ENCODE measurements at regions not wholly inside any gene's neighbourhood (a gene's known extent, or its start where the extent isn't known, plus 50 kb on each side); places are given as distances from the start of the nearest gene placed in this dataset.
"Not testable (repeated sequence)": the region's sequence is repeated elsewhere in the genome, so short reads cannot be mapped to it uniquely, and the experiment has no call there.

DNA sequence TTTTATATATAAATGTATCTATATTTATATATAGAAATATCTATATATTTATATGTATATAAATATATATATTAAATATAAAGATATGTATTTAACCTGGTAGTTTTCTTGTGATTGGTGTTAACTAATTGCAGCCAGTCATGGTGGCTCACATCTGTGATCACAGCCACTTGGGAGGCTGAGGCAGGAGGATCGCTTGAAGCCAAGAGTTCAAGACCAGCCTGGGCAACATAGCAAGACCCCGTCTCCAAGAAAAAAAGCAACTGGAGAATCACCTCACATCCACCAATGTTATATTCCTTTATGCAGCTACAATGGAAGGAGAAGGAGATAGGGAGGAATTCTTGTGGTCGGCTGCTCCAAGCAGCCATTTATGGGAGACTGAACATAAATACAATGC is 224.9 kb downstream of the BAMBI start:
- DNase-seq, result no peak

- no peak for DNase-seq
These were observed 225.7 kb downstream of the BAMBI start for GRCh38 chr10:28903063-28903462.

DNA sequence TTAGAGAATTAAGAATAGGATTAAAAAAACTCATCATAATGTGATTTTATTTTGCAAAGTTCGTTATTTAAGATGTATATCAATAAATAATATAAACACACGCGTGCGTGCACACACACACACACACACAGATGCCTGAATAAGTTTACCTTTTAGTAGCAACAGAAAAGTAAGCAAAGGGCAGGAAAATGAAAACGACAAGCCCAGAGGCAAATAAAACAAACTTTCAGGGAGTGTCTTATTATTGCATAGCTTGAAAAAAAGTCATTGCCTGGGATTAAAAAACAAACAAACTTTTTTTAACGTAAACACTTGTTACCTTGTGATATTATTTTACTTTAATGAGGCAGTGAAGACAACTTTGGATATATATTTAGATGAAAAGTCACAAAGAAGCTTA is 226.4 kb downstream of the BAMBI start:
- no peak for DNase-seq

DNA sequence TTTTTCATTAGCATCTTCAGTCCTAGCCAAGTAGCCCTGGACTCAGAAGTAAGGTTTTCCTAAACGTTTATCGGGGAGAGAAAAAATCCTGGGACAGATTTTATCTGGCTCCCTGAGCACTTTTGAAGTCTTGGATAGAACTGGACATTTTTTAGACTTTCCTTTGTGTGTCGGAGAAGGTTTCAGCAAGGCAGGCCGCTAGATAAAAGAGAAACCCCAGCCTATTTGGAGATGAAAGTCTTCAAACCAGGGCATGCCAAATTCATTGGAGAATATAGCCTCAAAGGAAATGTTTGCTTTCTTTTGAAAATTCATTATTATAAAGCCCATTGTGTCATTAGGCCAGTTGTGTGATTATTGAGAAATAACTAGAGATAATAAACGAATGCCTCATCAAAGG is 228.1 kb downstream of the BAMBI start:
- no peak for DNase-seq

DNA sequence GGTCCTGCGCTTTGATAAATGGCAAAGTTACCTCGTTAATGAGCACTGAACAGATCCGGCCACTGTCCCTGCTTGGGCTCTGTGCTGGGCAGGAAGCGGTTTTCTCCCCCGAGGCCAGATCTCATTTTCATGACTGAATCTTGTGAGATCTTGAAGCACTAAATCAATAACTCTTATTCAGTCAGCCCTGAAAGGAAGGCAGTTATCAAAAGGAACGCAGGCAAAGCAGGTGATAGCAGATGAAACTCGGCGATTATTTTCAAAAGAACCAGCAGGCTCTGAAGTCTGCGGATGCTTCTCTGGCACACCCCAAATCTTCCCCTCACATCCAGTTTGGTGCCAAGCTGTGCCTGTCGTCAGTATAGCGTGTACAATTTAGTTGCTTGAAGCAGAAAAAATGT is 228.7 kb downstream of the BAMBI start:
- no peak for DNase-seq

DNA sequence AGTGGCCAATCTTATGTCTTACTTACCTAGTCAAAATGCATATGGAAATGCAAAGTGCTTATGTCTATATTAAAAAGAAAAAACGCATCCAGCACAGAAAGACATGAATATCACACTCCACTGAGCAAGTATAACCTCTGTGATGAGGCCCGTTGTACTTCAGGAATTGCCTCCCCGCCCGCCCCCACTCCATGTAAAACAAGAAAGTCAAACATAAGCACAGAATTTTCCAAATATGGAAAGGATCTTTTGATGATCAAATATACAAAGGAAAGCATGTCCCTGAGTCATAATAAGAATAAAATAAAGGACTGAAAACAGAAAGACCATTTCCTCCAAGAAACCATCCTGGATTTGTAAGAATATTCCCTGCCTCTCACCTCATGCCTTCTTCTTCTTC is 229.1 kb downstream of the BAMBI start:
- DNase-seq, result no peak

DNA sequence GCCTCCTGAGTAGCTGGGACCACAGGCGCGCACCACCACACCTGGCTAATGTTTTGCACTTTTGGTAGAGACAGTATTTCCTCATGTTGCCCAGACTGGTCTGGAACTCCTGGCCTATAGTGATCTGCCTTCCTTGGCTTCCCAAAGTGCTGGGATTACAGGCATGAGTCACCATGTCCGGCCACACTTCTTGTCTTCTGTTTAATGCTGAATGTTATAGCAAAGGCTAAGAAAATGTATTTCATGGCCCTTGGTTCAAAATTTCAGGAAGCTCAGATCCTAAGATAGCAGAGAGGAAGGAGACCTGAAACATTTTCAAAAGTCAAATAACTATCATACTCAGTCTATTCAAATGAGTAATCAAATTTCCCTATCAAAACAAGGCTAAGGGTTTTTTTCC is 229.6 kb downstream of the BAMBI start:
- DNase-seq, result no peak

GRCh38 chr10:28909875-28910274 is 232.6 kb downstream of the BAMBI start:
- DNase-seq, result no peak

GRCh38 chr10:28910956-28911355 is 233.6 kb downstream of the BAMBI start:
- no peak for DNase-seq

DNA sequence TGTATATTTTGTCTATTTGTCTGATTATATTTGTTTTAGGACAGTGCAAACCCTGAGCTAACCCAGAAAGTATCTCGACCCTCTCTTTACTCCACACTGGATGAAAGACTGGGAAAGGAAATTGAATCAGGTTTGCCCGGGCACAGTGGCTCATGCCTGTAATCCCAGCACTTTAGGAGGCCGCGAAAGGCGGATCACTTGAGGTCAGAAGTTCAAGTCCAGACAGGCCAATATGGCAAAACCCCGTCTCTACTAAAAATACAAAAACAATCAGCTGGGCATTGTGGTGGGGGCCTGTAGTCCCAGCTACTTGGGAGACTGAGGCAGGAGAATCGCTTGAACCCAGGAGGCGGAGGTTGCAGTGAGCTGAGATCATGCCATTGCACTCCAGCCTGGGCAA is 234.2 kb downstream of the BAMBI start:
- not testable (repeated sequence) for DNase-seq

DNA sequence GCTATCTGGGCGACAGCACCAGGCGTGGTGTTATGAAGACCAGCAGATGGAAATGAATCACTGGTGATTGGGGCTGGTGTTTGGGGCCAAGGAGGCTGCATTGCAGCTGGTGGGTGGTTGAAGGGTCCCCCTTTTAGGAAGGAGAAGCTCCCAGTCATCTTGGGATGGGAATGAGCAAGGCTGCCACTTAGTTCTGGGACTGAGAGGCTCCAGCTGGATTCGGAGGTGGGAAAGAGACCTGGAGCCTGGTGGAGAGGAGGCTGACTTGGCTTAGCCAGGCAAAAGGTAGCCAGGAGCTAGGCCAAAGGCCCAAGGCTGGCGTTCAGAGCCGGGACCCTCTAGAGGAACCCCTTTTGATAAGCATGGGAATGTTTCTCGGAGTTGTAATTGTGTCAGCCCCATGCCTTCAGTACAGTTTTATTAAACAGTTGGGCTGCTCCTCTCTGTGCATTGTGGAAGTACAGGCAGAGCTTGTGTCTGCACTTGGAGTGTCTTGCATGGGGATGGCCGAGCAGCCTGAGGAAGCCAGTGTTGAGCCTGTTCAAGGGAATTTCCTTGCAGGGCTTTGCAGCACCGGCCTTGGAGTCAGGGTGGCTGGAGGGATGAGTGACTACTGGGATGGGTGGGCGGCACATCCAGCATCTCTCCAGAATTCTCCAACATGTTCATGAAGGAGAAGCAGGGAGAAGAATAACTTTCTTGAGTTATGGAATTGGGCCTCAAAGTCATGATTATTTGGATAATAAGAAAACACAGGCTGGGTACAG is 234.9 kb downstream of the BAMBI start:
- no peak for DNase-seq

GRCh38 chr10:28913436-28914237 is 236.3 kb downstream of the BAMBI start:
- no peak for DNase-seq

GRCh38 chr10:28914701-28915100 is 237.4 kb downstream of the BAMBI start:
- DNase-seq, result no peak

DNA sequence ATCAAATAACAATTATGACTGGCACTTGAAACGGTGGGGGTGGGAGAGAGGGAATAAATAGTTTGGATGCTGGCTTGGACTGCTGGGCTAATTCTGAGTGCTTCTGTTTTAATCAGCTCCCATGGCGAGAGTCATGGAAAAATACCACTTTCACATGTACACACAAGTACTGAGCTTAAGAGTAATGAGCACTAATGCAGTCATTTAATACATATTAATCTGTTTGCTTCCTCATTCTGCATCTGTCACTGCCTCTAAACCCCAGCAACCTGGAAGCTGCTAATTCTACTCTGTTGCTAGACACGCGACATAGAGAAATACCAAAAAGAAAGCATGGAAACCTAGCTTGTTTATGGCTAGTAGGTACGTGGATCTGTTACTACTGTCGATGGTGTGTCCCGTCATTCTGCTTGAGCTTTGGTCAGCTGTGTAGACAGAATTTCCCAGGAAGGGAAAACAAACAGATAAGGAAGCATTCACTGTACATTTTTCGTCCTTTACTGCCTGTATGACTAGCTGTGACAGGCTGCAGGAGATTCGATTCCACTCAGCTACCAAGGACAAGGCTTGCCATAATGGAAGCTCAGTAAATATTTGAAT is 238.8 kb downstream of the BAMBI start:
- no peak for DNase-seq

- no peak for DNase-seq
These were observed 242.8 kb downstream of the BAMBI start for GRCh38 chr10:28920091-28920490.

GRCh38 chr10:28922127-28922526 is 244.8 kb downstream of the BAMBI start:
- no peak for DNase-seq

DNA sequence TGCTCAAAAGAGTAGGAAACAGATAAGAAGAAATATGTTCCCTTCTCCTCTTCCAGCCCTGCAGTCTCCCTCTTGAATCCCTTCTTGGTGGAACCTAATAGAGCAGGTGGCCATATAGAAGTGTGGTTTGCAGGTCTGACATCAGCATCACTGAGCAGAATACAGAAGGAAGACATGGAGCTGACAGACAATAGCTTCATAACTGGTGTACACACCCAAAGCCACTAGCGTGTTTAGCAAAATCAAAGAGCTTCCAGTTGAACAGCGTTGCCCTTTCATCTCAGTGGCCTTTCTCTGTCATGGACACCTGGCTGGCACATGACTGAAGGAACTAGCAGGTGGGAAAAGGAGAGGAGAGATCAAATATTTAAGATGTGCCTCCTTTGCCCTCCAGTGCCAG is 245.5 kb downstream of the BAMBI start:
- DNase-seq, result no peak

DNA sequence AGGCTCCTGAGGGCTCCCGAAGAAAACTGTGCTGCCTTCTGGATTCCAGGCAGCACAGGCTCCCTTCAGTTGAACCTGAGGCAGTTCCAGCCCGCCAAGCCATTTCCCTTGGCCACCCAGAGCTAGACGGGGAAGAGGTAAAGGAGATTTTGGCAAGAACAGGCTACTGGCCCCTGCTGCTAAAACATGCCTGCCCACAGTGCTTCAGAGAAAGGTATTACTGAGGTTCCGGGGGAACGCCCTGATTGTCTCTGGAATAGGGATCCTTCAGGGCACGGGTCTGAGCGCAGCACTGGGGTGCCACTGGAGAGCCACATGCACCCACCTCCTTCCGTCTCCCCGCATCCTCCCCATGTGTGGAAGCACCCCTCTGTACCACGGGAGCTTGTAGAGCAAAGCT is 247.4 kb downstream of the BAMBI start:
- no peak for DNase-seq

GRCh38 chr10:28925121-28925663 is 247.9 kb downstream of the BAMBI start:
- no peak for DNase-seq

GRCh38 chr10:28926932-28927331 is 249.6 kb downstream of the BAMBI start:
- DNase-seq, result no peak

DNA sequence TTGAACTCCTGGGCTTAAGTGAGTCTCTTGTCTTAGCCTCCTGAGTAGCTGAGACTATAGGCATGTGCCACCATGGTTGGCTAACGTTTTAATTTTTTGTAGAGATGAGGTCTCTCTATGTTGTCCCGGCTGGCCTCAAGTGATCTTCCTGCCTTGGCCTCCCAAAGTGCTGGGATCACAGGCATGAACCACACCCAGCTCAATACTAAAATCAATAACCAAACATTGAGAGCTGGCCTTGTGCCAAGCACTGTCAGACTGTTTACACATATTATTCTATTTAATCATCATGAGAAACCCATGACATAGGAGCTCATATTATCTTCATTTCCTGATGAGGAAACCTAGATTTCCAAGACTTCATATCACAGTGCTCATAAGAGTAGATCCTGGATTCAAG is 251.2 kb downstream of the BAMBI start:
- DNase-seq, result no peak

- DNase-seq, result no peak
These were observed 252.6 kb downstream of the BAMBI start for GRCh38 chr10:28929942-28930341.
